Endothelial cell of umbilical vein (primary cell): ENCODE measurements at regions not wholly inside any gene's neighbourhood (a gene's known extent, or its start where the extent isn't known, plus 50 kb on each side); places are given as distances from the start of the nearest gene placed in this dataset.

Experiments
- BruUV-seq: library from RNA; stranded (reverse); fragments of 400-500 nt; replicated peaks from 2 replicates; lab custom pipeline; 2021; lab: Mats Ljungman, UMichigan
- CTCF ChIA-PET: fragments of 300-600, 350-600 bp; sonication (Branson Sonifier 250); formaldehyde crosslinking; loops from one replicate; lab custom pipeline; 2021; ENCODE audit warnings: antibody characterized with exemption, inconsistent platforms; lab: Charles Lee
- POLR2A ChIA-PET: fragments of 300-600, 350-600 bp; sonication (Branson Sonifier 250); formaldehyde crosslinking; loops from one replicate; lab custom pipeline; 2021; ENCODE audit warnings: antibody characterized with exemption, inconsistent platforms; lab: Charles Lee
- DNase-seq: peaks from one replicate; pipeline ENCODE4 v3.0.0-alpha.2; 2011; ENCODE audit warnings: low read depth, low spot score
- FAIRE-seq: peaks from 2 replicates; lab custom pipeline; 2011; peaks lifted over from hg19 to GRCh38; lab: Jason Lieb, UNC
- H2AFZ ChIP-seq: 2 replicates; pipeline ENCODE4 v1.6.0; 2012; ENCODE audit warnings: low read depth, low read length, control low read depth, inconsistent platforms
- H3K27ac ChIP-seq: 2 replicates; pipeline ENCODE4 v1.5.1; 2011; ENCODE audit warnings: low read depth, mild to moderate bottlenecking, control low read depth, low read length, moderate library complexity; ENCODE audit not compliant: insufficient read depth
- H3K27me3 ChIP-seq, 2 experiments: 2 replicates each; pipeline versions ENCODE4 v1.6.0 to v1.6.1; 2011; ENCODE audit warnings: low read length in 2 of 2, mixed read lengths in 1 of 2; ENCODE audit not compliant: control insufficient read depth in 2 of 2, insufficient read depth in 2 of 2
- H3K36me3 ChIP-seq, 2 experiments: 2 replicates in 1 of 2; 3 replicates in 1 of 2; pipeline ENCODE4 v1.5.1; 2011; ENCODE audit warnings: low read length in 2 of 2, mild to moderate bottlenecking in 1 of 2, moderate library complexity in 1 of 2; ENCODE audit not compliant: control insufficient read depth in 2 of 2, insufficient read depth in 2 of 2; ENCODE audit errors: extremely low read depth in 1 of 2
- H3K4me1 ChIP-seq: 3 replicates; pipeline ENCODE4 v1.5.1; 2011; ENCODE audit warnings: mild to moderate bottlenecking, low read length; ENCODE audit not compliant: control insufficient read depth, insufficient read depth; ENCODE audit errors: extremely low read depth
- H3K4me2 ChIP-seq: 2 replicates; pipeline ENCODE4 v1.6.1; 2011; ENCODE audit warnings: low read length, control low read depth, mixed read lengths; ENCODE audit not compliant: insufficient read depth
- H3K4me3 ChIP-seq, 3 experiments: fragments of 200-600 bp in 1 of 3; sonication (generic), shearing (Covaris generic) in 1 of 3; replicated peaks in 1 of 3; 2 replicates each; pipeline ENCODE4 v1.5.1; 2011 to 2016; ENCODE audit warnings: control low read depth in 3 of 3, low read length in 3 of 3, mild to moderate bottlenecking in 2 of 3, inconsistent platforms in 1 of 3, low read depth in 1 of 3, moderate library complexity in 1 of 3; ENCODE audit not compliant: insufficient read depth in 1 of 3
- H3K79me2 ChIP-seq: 2 replicates; pipeline ENCODE4 v1.6.0; 2012; ENCODE audit warnings: low read length, inconsistent platforms; ENCODE audit not compliant: control insufficient read depth, insufficient read depth
- H3K9ac ChIP-seq: replicated peaks from 2 replicates; pipeline ENCODE3; 2011; ENCODE audit warnings: low read length, control low read depth; ENCODE audit not compliant: insufficient read depth; ENCODE audit errors: extremely low read depth
- H3K9me1 ChIP-seq: replicated peaks from 3 replicates; pipeline ENCODE4 v1.6.0; 2011; ENCODE audit warnings: mild to moderate bottlenecking, low read length; ENCODE audit not compliant: control insufficient read depth, insufficient read depth; ENCODE audit errors: extremely low read depth
- H3K9me3 ChIP-seq: replicated peaks from 2 replicates; pipeline ENCODE4 v1.5.1; 2012; ENCODE audit warnings: low read length, inconsistent platforms; ENCODE audit not compliant: control insufficient read depth, insufficient read depth
- H4K20me1 ChIP-seq: replicated peaks from 2 replicates; pipeline ENCODE3; 2011; ENCODE audit warnings: mild to moderate bottlenecking, low read length; ENCODE audit not compliant: control insufficient read depth, insufficient read depth; ENCODE audit errors: extremely low read depth
- CTCF ChIP-seq, 2 donors: IDR thresholded peaks; 1 replicate in 1 of 2; 2 replicates in 1 of 2; pipeline ENCODE4 v1.5.1; 2011; ENCODE audit warnings: low read length in 2 of 2, mild to moderate bottlenecking in 2 of 2, moderate library complexity in 2 of 2, control low read depth in 1 of 2, inconsistent platforms in 1 of 2, low read depth in 1 of 2; ENCODE audit not compliant: insufficient read depth in 1 of 2; ENCODE audit errors: extremely low read depth in 1 of 2
- EZH2 ChIP-seq: IDR thresholded peaks from 2 replicates; pipeline ENCODE4 v1.6.1; 2012; ENCODE audit warnings: borderline replicate concordance, low read depth, mild to moderate bottlenecking, moderate library complexity, low read length, inconsistent platforms; ENCODE audit not compliant: severe bottlenecking
- FOS ChIP-seq: IDR thresholded peaks from 2 replicates; pipeline ENCODE4 v1.6.1; 2011; ENCODE audit warnings: mild to moderate bottlenecking, low read length, moderate library complexity, borderline replicate concordance; ENCODE audit not compliant: insufficient read depth
- GATA2 ChIP-seq: IDR thresholded peaks from 2 replicates; pipeline ENCODE4 v1.7.0; 2011; ENCODE audit warnings: low read depth, mild to moderate bottlenecking, moderate library complexity, mixed read lengths, low read length; ENCODE audit not compliant: insufficient read length, insufficient read depth
- JUN ChIP-seq: IDR thresholded peaks from 2 replicates; pipeline ENCODE4 v1.6.1; 2011; ENCODE audit warnings: borderline replicate concordance, low read depth; ENCODE audit not compliant: insufficient read length, insufficient read depth
- MYC ChIP-seq: IDR thresholded peaks from one replicate; pipeline ENCODE4 v1.6.1; 2011; ENCODE audit warnings: mild to moderate bottlenecking, low read depth, low read length
- POLR2A ChIP-seq: IDR thresholded peaks from 2 replicates; pipeline ENCODE4 v1.6.1; 2012; ENCODE audit warnings: low read depth, mild to moderate bottlenecking, control low read depth, low read length
- POLR2AphosphoS5 ChIP-seq: IDR thresholded peaks from 2 replicates; pipeline ENCODE4 v1.6.1; 2012; ENCODE audit warnings: low read depth, mild to moderate bottlenecking, control low read depth, low read length, moderate library complexity; ENCODE audit not compliant: insufficient read depth
- dilution Hi-C: fragments of 300-500 bp; cut with MboI; formaldehyde crosslinking; loops from one replicate; pipeline ENCODE4 v1.15.0; 2019; ENCODE audit warnings: low sequenced_read_pairs; ENCODE audit not compliant: extremely low pct_ligation_motif_present
- intact Hi-C: fragments of 100-400 bp; cut with micrococcal nuclease; formaldehyde crosslinking; loops from one replicate; pipeline ENCODE4 v1.10.0; 2022
- TF ChIP-seq, protein P1 (sequence below): IDR thresholded peaks from 2 replicates; pipeline ENCODE4 v1.6.1; 2011; ENCODE audit not compliant: insufficient read depth, insufficient read length

DNA sequence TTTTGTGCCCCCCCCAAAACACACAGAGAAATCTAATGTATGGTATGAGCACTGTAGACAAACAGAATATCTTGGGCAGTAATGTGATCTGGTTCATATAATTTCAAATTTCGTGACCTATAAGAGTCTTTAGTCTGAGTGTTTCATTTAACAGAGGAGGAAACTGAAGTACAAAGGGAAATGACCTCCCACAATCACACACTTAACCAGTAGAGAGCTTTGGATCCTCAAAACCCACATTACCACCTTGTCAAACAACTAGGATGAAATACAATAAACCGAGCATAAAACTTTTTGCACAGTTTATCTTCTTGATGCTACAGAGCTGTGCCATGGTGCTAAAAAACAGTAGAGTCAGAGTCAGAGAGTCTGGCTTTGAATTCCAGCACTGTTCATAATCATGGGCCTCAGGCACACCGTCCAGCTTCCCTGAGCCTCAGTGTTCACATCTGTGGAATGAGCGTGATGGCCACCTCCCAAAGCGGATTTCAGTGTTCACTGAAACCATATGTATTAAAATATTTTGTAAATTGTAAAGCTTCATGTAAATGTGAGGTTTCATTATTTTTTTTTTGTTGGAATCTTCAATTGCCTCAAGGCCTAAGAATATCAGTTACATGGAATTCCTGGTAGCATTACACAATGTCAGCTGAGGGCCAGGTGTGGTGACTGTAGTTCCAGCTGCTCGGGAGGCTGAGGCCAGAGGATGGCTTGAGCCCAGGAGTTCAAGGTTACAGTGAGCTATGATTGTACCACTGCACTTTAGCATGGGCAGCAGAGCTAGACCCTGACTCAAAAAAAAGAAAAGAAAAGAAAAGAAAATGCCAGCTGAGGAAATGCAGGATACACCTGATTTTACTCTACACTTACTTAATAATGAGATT lies 126.4 kb upstream of the FRY start:
- intact Hi-C loops, result no loop called here

More for the DNA sequence above, 126.4 kb upstream of the FRY start:
- H3K79me2 ChIP-seq, result no peaks in the 10 kb centered on the region
- FAIRE-seq, result no peak
- dilution Hi-C loops, result no loop called here
- H3K4me2 ChIP-seq, result no peak overlapping the region
- no TSS peak for BruUV-seq
- no peak overlapping the region for H3K27ac ChIP-seq
- H3K36me3 ChIP-seq, result no peaks in the 10 kb centered on the region
- no peak overlapping the region for H3K9ac ChIP-seq
- DNase-seq, result no peak
- no peak overlapping the region for H2AFZ ChIP-seq
- H3K4me1 ChIP-seq, result no peaks in the 10 kb centered on the region
- H3K9me1 ChIP-seq, result no peaks in the 10 kb centered on the region
- H3K4me3 ChIP-seq, result no peak overlapping the region
- TF ChIP-seq CTCF (IDR thresholded peaks at IDR 0.05; ENCODE audit: extremely low read depth in 1 of 2, insufficient read depth in 1 of 2, low read depth in 1 of 2, low read length in 2 of 2) (no peak), GATA2 (no peak), FOS (no peak), POLR2AphosphoS5 (no peak), POLR2A (no peak), JUN (no peak), MYC (no peak), EZH2 (no peak)
- TF ChIP-seq, protein P1, sequence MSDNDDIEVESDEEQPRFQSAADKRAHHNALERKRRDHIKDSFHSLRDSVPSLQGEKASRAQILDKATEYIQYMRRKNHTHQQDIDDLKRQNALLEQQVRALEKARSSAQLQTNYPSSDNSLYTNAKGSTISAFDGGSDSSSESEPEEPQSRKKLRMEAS, result no peak
- ChIA-PET POLR2A (no interaction called here), CTCF (interaction anchor here (1.1 to 1.2 kb wide), 2 partner anchors 10 to 677 kb away, joined by 3 read pairs; no protein-coding TSS in a partner anchor)
- H3K9me3 ChIP-seq, result no peaks in the 10 kb centered on the region
- H3K27me3 ChIP-seq, result peaks cover 6 to 11% of the 10 kb centered on the region in 2 experiments
- H4K20me1 ChIP-seq, result no peaks in the 10 kb centered on the region
